CD4-positive, alpha-beta T cell treated with Interferon alpha-2 for 1 hour (primary cell): ENCODE measurements at regions not wholly inside any gene's neighbourhood (a gene's known extent, or its start where the extent isn't known, plus 50 kb on each side); places are given as distances from the start of the nearest gene placed in this dataset.
"Not testable (repeated sequence)": the region's sequence is repeated elsewhere in the genome, so short reads cannot be mapped to it uniquely, and the experiment has no call there.

Experiments used
- DNase-seq, 2 donors: peaks; one replicate each; pipeline ENCODE4 v3.0.0-alpha.2; 2020 to 2022

DNA sequence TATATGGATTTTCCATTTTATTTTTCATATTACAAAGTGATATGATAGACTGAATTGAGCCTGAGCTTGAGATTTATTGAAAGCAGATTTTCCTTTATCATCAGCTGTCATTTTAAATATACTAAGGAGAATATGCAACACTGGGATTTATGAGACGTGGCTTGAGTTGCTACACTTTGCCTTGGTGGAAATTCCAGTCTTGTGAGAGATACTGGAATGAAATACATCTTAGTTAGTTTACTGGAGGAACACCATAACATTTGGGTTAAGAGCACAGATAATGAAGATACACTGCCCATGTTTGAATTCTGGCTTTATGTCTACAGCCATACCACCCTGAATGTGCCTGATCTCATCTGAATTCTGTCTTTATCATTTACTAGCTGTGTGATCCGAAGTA is 86.5 kb upstream of the IFNGR1 start:
- DNase-seq, result no peak

DNA sequence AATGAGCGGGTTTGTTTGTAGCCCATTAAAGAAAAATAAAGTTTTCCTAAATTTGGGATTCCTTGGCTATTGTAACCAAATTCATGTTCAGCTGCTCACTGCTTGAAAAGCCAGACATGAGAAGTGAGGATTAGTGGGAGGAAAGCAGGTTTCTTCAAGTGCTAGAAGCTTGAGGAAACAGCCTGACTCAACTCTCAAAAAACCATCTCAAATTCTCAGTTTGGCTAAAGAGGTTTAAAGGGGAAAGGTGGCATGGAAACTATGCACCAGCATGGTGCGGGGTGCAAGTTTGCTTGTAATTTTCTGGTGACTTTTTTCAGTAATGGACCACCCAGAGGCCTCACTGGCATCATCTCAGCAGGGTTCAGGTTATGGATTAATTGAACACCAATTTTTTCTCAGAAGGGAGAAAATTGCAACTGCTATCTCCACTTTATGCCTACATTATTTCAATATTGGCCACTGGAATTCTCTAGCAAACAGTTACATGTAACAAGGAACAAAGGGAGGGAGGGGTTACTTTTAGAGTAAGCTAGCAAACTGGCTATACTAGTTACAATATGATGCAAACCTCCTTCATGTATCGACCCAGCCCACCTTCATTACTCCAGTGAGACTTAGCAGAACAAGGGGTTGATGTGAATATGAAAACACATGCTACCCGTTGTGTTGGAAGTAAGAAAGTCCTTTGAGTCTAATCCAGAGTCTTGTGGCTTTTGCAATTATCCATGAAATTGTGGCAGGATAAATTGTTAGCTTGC is 85.0 kb upstream of the IFNGR1 start:
- DNase-seq, result no peak

DNA sequence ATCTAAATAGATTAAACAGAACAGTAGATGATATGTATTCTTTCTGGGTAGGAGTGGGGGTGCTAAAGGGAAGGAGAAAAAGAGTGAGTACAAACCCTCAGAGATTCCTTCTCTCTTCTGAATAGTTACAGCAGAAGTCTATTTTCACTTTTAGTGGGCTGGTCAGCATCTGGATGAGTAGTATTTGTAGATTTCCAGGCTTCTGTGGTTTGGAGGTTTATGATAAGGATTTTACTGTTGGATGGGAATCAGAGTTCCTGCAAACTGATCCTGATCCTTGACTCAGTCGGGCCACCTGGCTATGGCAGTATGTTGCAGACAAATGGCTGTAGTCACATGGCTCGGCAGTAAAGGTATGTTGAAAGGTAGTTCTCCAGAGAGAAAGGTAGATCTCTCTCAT is 84.3 kb upstream of the IFNGR1 start:
- DNase-seq, result no peak

DNA sequence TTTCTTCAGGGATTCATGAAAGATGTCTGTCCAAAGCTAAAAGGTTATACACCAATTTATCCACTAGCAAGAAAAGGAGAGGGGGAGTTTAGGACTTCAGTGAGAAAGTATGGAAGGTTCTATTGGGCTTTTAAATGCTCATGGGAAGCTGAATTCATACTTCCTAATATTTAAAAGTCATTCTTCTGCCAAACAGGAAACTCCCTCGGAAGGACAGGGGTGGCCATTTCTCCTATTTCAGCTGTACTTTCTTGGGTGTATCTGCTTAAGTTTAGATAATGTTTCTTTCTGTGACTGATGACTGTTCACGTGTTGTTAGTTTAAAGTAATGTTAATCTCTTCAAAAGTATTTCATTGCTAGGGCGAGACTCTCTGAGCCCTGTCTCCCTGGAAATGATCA is 80.5 kb upstream of the IFNGR1 start:
- no peak for DNase-seq

DNA sequence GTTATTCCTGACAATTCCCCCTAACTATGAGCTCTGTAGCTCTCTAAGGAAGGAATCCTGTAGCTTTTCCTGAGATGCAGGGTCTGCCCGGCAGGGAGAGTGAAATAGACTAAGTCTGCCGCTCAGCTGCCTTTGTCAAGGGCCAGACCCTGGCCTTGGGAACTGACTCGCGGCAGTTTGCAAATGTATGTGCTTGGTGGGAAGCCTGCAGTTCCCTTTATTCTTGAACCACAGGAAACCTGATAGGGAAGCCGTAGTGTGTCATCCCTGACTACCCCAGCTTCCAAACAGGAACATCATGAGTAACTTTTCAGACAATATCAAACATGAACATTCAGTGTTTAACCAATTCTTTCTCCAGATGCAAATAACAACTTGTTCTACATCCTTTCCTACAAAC is 78.7 kb upstream of the IFNGR1 start:
- DNase-seq, result peak in 1 of 2 donors; percentile 5

DNA sequence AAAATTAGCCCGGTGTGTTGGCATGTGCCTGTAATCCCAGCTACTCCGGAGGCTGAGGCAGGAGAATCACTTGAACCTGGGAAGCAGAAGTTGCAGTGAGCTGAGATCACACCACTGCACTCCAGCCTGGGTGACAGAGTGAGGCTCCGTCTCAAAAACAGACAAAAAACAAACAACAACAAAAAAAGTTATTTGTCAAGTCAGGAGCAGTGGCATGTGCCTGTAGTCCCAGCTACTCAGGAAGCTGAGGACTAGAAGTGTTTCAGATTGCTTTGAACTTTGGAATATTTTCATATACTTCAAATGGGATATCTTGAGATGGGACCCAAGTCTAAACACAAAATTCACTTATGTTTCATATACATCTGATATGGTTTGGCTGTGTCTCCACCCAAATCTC is 73.1 kb upstream of the IFNGR1 start:
- DNase-seq, result not testable (repeated sequence)

DNA sequence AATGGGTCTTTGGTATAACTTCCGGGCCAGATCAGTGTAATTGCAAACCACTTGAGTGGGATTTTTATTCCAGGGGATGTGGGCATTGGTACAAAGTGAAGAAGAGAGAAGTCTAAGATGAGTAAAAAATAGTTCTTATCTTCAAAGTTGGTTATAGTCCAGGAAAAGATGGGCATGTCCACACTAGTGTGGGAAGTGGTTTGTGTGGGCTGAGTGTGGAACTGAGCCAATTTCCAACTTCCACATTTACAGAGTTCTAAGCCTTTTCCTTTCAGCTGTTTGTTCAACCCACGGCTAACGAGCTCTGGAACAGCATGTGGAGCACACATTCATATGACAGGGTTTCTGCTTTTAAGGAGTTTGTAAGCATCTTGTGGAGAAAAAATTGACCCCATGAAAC is 72.3 kb upstream of the IFNGR1 start:
- peak in 1 of 2 donors; percentile 35 for DNase-seq

DNA sequence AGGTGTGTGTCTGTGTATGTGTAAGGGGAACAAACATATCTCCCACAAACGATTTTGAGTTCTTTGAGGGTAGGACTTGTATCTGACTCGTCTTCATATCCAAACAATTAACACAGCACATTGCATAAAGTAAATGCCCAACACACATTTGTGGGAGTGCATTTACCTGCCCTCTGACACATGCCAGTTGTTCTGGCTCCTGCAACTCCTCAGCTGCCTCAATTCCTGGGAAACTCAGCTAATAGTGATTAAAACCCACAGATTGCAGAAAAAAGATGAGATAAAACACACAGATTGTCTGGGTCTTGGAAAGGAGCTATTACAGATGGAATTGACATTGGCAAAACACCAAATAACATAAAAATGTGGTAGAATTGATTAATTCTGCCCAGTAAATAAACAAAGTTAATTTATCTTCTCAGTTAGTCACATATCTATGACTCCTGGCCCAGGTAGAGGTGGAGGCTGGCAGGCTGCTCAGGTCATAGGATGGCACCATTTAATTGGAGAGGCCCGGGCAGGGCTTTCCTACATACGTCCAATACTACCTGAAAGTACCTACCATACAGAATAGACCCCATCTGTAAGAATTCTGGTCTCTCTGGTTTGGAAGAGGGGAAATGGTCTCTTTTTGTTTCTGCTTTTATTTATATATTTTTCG is 71.5 kb upstream of the IFNGR1 start:
- DNase-seq, result no peak

DNA sequence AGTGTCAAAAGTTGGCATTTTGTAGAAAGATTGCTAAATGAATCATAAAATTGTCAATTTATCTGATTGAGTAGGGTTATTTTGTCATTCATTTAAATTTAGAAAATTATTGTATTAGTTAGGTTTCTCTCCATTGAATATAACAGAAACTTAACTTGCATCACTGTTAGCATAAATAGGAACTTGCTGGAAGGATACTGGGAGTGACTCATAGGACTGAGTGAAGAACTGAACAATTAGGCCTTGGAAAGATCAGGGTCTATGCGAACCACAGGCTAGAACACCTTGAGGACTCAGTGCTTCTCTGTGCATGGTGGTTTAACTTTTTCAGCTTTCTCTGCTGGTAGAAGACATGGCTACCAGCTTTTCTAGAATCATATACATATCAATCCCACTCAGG is 67.7 kb upstream of the IFNGR1 start:
- no peak for DNase-seq

DNA sequence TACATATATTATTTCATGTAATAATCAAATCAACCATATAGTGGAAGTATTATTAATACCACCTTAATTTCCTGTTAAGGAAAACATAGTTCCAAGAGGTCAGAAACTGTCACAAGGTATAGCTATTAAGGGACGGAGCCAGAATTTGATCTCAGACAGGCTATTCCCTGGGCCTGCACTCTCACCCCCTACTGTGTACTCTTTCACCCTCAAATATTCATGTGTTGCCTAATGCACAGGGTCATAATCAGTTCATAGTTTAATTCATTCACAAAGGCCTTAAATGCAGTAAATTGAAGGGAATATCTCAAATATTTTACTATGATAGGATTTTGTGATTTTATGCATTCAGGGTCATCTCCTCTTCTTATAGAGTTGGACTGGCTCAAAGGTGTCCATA is 67.2 kb upstream of the IFNGR1 start:
- DNase-seq, result no peak

DNA sequence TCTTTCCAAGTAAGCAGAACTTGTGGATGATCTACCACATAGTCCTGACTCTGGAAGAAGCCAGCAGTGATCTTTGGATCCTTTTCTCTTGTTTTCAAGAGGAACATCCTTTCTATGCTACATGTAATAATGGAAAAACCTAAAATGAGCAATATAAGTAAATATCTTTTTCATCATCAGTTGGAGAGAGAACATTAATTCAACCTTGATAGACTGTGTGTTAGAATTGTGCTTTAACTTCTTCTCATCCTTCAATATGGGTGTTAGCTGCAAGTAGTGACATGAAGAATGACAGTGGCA is 65.6 kb upstream of the IFNGR1 start:
- DNase-seq, result no peak

DNA sequence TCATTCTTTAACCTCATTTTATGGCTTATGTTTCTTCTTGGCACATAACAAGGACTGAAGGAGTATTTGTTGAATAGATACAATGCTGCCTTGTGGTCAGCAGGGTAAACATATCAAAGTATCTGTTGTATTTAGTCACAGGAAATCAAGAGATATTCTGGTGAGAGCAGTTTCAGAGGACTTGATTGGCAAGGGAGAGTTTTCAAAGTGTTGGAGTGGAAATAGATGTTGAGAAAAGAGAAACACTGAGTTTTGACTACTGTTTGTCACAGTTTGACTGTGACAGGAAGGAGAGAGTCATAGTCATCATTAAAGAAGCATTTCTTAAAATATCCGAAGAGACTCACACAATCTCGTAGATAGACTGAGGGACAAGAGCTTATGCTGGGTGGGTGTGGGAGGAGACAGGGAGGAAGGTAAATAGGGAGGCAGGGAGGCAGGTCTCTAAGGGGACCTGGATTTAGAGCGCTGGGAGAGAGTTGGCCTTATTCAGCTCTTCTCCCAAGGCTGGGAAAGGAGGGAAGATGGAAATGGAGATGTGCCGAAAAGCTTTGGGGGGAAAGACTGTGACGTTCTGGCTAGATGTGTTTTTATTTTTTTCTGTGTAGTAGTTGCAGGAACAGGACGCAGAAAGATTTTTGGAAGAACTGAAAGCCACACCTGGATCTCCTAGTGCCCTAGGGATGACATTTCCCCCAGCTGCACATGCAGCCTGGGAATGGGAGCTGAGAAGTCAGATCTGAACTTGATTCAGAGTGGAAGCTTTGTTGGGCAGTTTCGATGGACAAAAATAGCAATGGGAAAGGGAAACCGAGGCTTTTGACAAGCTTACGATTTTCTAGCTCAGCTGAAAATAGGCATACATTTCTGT is 65.0 kb upstream of the IFNGR1 start:
- no peak for DNase-seq

DNA sequence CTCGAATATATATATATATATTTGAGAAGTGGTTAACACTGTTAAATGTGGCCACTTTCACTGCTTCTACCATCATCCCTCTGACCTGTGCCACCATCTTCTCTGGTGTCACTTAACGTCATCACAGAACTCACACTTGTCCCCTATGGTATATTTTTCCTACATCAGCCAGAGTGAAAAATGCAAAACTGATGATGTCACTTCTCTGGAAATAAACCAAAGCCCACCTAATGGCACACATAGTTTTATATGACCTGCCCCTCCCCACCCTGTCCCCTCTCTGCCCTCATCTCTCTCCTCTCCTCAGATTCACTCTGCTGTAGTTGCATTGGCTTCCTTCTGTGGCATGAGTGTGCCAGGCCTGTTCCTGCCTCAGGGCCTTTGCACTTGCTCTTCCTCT is 63.9 kb upstream of the IFNGR1 start:
- no peak for DNase-seq

DNA sequence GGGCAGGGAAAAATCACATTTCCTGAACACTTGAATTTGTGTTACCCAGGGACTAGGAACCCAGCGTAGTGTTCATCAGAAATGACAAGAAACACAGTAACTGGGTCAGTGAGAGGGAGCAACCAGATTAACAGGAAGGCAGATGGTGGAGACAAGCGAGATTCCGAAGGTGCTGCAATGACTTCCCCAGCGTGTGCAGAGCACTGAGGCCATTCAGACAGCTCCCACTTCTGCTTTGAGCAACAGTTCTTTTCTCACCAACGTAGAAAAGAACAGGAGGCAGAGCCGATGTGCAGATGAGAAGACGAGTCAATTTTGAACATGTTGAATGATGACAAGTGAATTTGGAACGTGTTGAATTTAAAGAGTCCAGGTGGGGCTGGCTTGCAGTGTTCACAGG is 63.1 kb upstream of the IFNGR1 start:
- DNase-seq, result peak in 1 of 2 donors; percentile 9

DNA sequence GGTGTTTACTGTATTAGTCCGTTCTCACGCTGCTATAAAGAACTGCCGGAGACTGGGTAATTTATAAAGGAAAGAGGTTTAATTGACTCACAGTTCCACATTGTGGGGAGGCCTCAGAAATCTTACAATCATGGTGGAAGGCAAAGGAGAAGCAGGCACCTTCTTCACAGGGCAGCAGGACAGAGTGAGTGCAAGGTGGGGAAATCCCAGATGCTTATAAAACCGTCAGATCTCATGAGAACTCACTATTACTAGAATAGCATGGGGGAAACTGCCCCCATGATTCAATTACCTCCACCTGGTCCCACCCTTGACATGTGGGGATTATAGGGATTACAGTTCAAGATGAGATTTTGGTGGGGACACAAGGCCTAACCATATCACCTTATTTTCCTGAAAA is 60.1 kb upstream of the IFNGR1 start:
- DNase-seq, result not testable (repeated sequence)

DNA sequence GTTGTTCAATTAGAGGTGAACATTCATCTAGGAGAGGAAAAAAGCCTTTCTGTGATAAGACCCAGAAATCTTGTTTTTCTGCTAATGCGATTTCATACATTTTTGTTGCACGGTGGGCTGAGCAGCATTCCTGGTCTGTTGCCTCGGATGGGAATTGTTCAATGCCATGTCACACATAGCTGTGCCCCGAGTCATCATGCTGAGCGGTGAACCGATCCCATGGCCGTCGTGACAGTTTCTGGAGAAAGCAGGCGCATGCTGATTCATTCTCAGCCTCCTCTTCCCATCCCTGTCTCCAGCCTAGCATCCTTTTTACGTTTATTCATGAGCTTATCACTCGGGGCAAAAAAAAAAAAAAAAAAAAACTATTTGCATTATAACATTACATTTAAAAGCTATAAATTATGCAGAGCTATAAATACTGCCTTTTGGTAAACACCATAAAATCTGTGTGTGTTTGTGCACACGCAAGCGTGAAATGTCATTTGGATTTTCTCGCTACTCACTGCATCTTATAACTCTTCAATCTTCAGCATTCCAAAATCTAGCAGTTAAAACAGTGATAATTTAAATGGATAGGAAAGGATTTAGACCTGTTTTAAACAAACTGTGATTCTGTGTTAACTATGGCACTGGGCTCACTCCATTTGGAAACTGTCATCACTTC is 58.9 kb upstream of the IFNGR1 start:
- no peak for DNase-seq

DNA sequence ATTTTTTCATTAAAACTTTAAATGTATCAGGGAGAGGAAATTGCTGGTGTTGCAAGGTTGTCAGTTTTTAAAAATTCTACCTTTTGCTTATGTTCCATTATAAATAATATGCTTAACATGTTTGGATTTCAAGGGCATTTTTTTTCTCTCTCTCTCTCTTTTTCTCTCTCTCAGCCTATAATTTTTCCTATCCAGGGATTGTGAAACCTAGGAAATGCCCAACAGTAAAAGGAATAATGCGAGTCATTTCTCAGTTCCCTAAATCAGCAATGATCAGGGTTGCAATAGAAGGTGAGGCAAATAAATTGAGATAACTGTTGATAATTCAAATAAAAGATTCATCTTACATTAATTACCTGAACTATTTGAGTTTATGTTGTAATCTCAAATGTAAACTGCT is 53.2 kb upstream of the IFNGR1 start:
- no peak for DNase-seq

DNA sequence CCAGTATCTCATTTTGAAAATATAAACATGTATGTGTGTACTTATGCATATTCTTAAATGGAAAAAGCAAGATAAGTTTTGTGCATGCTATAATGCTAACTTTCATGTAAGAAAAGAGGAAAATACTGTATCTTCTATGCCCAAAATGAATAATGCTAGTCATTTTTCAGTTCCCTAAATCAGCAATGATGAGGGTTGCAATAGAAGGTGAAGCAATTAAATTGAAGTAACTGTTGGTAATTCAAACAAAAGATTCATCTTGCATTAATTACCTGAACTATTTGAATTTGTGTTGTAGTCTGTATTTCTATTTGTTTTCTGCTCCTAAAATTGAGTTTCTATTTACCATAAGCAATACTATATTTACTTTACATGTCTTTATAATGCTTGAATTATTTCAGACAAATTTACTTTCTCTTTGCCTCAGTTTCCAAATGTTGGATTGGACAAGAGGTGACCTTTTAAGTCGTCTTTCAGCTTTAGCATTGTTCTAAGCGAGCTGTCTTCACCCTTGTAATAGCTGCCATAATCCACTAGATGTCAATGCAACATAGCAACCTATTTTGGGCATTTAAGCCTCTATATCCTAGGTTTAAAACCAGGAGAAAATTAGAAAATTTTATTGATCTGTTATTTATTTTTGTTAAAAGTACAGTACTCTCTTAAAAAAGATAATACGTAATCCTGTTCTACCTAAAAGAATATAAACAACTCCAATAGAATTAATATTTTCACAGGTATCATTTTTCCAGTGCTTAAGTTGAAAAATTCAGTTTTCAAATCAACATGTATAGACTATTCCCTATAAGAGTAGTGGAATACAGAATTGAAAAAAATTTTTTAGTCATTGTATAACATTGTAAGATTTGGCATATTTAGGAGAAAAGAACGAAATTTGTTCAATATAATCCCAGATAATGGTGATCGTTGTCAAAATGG is 52.3 kb upstream of the IFNGR1 start:
- peak; percentile 3 to 59 for DNase-seq

DNA sequence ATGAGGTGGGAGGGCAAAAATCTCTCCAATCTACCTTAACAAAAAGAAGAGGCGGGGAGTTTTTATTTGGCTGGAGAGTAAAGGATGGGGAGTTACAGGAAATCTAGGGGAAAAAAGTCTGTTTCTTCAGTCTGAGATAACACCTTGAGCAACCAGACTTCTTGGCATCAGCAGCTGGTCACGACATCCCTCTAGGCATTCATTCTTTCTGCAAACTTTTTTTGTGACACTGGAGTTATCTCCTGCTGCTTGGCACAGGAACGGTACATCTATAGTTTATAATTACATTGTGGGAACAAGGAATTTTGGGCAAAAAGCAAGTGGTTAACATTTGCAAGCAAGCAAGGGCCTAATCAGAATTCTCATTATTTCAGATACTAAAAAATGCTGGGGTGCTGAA is 50.6 kb upstream of the IFNGR1 start:
- no peak for DNase-seq

DNA sequence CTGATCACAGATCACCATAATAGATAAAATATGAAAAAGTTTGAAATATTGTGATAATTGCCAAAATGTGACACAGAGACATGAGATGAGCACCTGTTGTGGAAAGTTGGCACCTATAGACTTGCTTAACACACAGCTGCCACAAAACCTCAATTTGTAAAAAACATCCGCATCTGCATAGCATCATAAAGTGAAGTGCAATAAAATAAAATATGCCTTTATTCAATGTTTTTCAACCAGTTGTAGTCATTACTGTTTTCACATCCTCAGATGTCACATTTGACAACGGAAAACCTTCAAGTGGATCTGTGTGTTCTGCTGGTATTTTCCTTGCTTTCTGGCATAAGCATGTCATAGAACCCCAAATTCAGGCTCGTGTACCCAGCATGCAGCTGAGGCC is 50.2 kb upstream of the IFNGR1 start:
- DNase-seq, result peak in 1 of 2 donors; percentile 35
